H9 (cell line): ENCODE measurements at regions not wholly inside any gene's neighbourhood (a gene's known extent, or its start where the extent isn't known, plus 50 kb on each side); places are given as distances from the start of the nearest gene placed in this dataset.

ENCODE experiments used
- DNase-seq: peaks from one replicate; pipeline ENCODE4 v3.0.0-alpha.2; 2017
- H2AFZ ChIP-seq: one replicate; pipeline ENCODE4 v1.6.1; 2013; ENCODE audit warnings: mild to moderate bottlenecking, low read length, control low read depth, moderate library complexity
- H2AK5ac ChIP-seq: 2 replicates; pipeline ENCODE4 v1.6.1; 2013; ENCODE audit warnings: low read length, control low read depth, mixed read lengths; ENCODE audit not compliant: insufficient read length
- H2BK120ac ChIP-seq: one replicate; pipeline ENCODE4 v1.6.1; 2013; ENCODE audit warnings: low read depth, mild to moderate bottlenecking, low read length, control low read depth, inconsistent platforms; ENCODE audit not compliant: poor library complexity, severe bottlenecking
- H2BK12ac ChIP-seq: 2 replicates; pipeline ENCODE4 v1.6.1; 2013; ENCODE audit warnings: low read length, control low read depth, mixed read lengths, low read depth; ENCODE audit not compliant: insufficient read length
- H2BK15ac ChIP-seq: 2 replicates; pipeline ENCODE4 v1.6.1; 2013; ENCODE audit warnings: low read depth, low read length, control low read depth
- H2BK20ac ChIP-seq: one replicate; pipeline ENCODE4 v1.6.1; 2013; ENCODE audit warnings: low read depth, mild to moderate bottlenecking, low read length, control low read depth, inconsistent platforms; ENCODE audit not compliant: poor library complexity, severe bottlenecking
- H2BK5ac ChIP-seq: 2 replicates; pipeline ENCODE4 v1.6.1; 2013; ENCODE audit warnings: low read length, control low read depth, mixed read lengths; ENCODE audit not compliant: insufficient read length
- H3K14ac ChIP-seq: 2 replicates; pipeline ENCODE4 v1.6.1; 2013; ENCODE audit warnings: low read length, control low read depth; ENCODE audit not compliant: insufficient read depth
- H3K18ac ChIP-seq: 2 replicates; pipeline ENCODE4 v1.6.1; 2013; ENCODE audit warnings: low read depth, mild to moderate bottlenecking, mixed read lengths, low read length, control low read depth; ENCODE audit not compliant: insufficient read length
- H3K23ac ChIP-seq: 2 replicates; pipeline ENCODE4 v1.6.1; 2013; ENCODE audit warnings: low read length, control low read depth, mixed read lengths, low read depth; ENCODE audit not compliant: insufficient read length
- H3K23me2 ChIP-seq: 2 replicates; pipeline ENCODE4 v1.6.1; 2013; ENCODE audit warnings: low read depth, mild to moderate bottlenecking, mixed read lengths, low read length, control low read depth; ENCODE audit not compliant: insufficient read length, poor library complexity, severe bottlenecking
- H3K27ac ChIP-seq: 2 replicates; pipeline ENCODE4 v1.5.1; 2013; ENCODE audit warnings: low read length, control low read depth, mixed read lengths, low read depth; ENCODE audit not compliant: insufficient read length
- H3K27me3 ChIP-seq: 2 replicates; pipeline ENCODE4 v1.6.1; 2013; ENCODE audit warnings: low read length, control low read depth, inconsistent platforms; ENCODE audit not compliant: insufficient read depth
- H3K4ac ChIP-seq: 2 replicates; pipeline ENCODE4 v1.6.1; 2013; ENCODE audit warnings: low read depth, mild to moderate bottlenecking, control low read depth, inconsistent platforms, low read length, moderate library complexity
- H3K4me1 ChIP-seq: 2 replicates; pipeline ENCODE4 v1.6.1; 2013; ENCODE audit warnings: low read length, control low read depth, inconsistent platforms; ENCODE audit not compliant: insufficient read depth
- H3K4me2 ChIP-seq: 2 replicates; pipeline ENCODE4 v1.6.1; 2013; ENCODE audit warnings: low read length, control low read depth, mixed read lengths; ENCODE audit not compliant: insufficient read length, insufficient read depth
- H3K56ac ChIP-seq: 2 replicates; pipeline ENCODE4 v1.6.1; 2013; ENCODE audit warnings: low read depth, mild to moderate bottlenecking, mixed read lengths, low read length, control low read depth; ENCODE audit not compliant: insufficient read length
- H3K79me1 ChIP-seq: 2 replicates; pipeline ENCODE4 v1.6.1; 2013; ENCODE audit warnings: low read depth, mild to moderate bottlenecking, moderate library complexity, low read length, control low read depth, inconsistent platforms; ENCODE audit not compliant: insufficient read depth, poor library complexity, severe bottlenecking
- H3K79me2 ChIP-seq: 2 replicates; pipeline ENCODE4 v1.6.1; 2013; ENCODE audit warnings: low read length, control low read depth, inconsistent platforms; ENCODE audit not compliant: insufficient read depth
- H3K9ac ChIP-seq: 2 replicates; pipeline ENCODE4 v1.6.1; 2013; ENCODE audit warnings: low read length, control low read depth, mixed read lengths; ENCODE audit not compliant: insufficient read length; ENCODE audit errors: extremely low read depth
- H3K9me3 ChIP-seq: one replicate; pipeline ENCODE4 v1.6.1; 2013; ENCODE audit warnings: low read depth, low read length, inconsistent platforms; ENCODE audit not compliant: control insufficient read depth
- H3T11ph ChIP-seq: one replicate; pipeline ENCODE4 v1.6.1; 2013; ENCODE audit warnings: mild to moderate bottlenecking, low read length, control low read depth, inconsistent platforms
- H4K20me1 ChIP-seq: one replicate; pipeline ENCODE4 v1.6.1; 2013; ENCODE audit not compliant: control insufficient read depth, insufficient read length, insufficient read depth
- H4K5ac ChIP-seq: 2 replicates; pipeline ENCODE4 v1.6.1; 2013; ENCODE audit warnings: low read depth, mild to moderate bottlenecking, mixed read lengths, low read length, control low read depth; ENCODE audit not compliant: insufficient read length
- H4K8ac ChIP-seq: replicated peaks from 2 replicates; pipeline ENCODE4 v1.6.1; 2013; ENCODE audit warnings: low read length, control low read depth, mixed read lengths, low read depth; ENCODE audit not compliant: insufficient read length
- H4K91ac ChIP-seq: 2 replicates; pipeline ENCODE4 v1.6.1; 2013; ENCODE audit warnings: low read depth, mild to moderate bottlenecking, moderate library complexity, mixed read lengths, low read length, control low read depth; ENCODE audit not compliant: insufficient read length
- H3K27ac Mint-ChIP-seq, 3 experiments: 2 replicates in 2 of 3; 3 replicates in 1 of 3; pipeline ENCODE4 v1.8.0; 2020 to 2021; ENCODE audit warnings: mixed read lengths in 3 of 3, mild to moderate bottlenecking in 1 of 3, moderate library complexity in 1 of 3
- H3K27me3 Mint-ChIP-seq: 2 replicates; pipeline ENCODE4 v1.8.0; 2021; ENCODE audit warnings: low read depth, mild to moderate bottlenecking, moderate library complexity, mixed read lengths
- H3K36me3 Mint-ChIP-seq, 3 experiments: 2 replicates in 2 of 3; 3 replicates in 1 of 3; pipeline ENCODE4 v1.8.0; 2020 to 2021; ENCODE audit warnings: low read depth in 3 of 3, mixed read lengths in 3 of 3; ENCODE audit not compliant: insufficient read depth in 1 of 3
- H3K4me1 Mint-ChIP-seq, 2 experiments: 2 replicates each; pipeline ENCODE4 v1.8.0; 2020; ENCODE audit warnings: mixed read lengths in 2 of 2
- H3K4me3 Mint-ChIP-seq, 2 experiments: 2 replicates in 1 of 2; 3 replicates in 1 of 2; pipeline ENCODE4 v1.8.0; 2020 to 2021; ENCODE audit warnings: mild to moderate bottlenecking in 2 of 2, mixed read lengths in 2 of 2, moderate library complexity in 1 of 2
- H3K9me3 Mint-ChIP-seq, 2 experiments: 2 replicates in 1 of 2; 3 replicates in 1 of 2; pipeline ENCODE4 v1.8.0; 2020; ENCODE audit warnings: mild to moderate bottlenecking in 2 of 2, mixed read lengths in 2 of 2, moderate library complexity in 1 of 2
- WGBS: extraction: QIAGEN DNeasy Blood & Tissue Kit; methylation state at CpG from one replicate; pipeline ENCODE4 v1.1.7; 2013; ENCODE audit warnings: missing lambda C conversion rate, low lambda C conversion rate, mixed read lengths; ENCODE audit not compliant: insufficient read length; ENCODE audit errors: extremely low coverage; 5-methylcytosine and 5-hydroxymethylcytosine counted together
- TF ChIP-seq, protein P1 (sequence below): fragments of 200-600 bp; sonication (generic); conservative IDR thresholded peaks from 3 replicates; pipeline ENCODE4 v1.8.0; 2021; ENCODE audit warnings: antibody characterized with exemption, mild to moderate bottlenecking

DNA sequence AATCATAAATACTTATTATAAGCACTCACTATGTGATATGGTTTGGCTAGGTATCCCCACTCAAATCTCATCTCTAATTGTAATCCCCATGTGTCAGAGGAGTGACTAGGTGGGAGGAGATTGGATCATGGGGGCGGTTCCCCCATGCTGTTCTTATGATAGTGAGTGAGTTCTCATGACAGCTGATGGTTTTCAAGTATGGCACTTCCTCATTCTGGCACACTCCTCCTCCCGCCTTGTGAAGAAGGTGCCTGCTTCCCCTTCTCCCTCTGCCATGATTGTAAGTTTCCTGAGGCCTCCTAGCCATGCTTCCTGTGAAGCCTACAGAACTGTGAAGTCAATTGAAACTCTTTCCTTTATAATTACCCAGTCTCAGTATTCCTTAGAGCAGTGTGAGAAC lies 53.3 kb upstream of the CHMP2B start:
- no peaks in the 10 kb centered on the region for H3K36me3 Mint-ChIP-seq
- no peak overlapping the region for H3K9ac ChIP-seq
- H3K4me2 ChIP-seq = no peak overlapping the region
- H3K4ac ChIP-seq = no peak overlapping the region
- H3K27ac ChIP-seq = no peak overlapping the region
- no peak overlapping the region for H4K8ac ChIP-seq
- H3K9me3 Mint-ChIP-seq = no peaks in the 10 kb centered on the region
- no peak overlapping the region for H3K23ac ChIP-seq
- H3K23me2 ChIP-seq = no peaks in the 10 kb centered on the region
- no peak overlapping the region for H2BK15ac ChIP-seq
- no peak overlapping the region for H2BK12ac ChIP-seq
- H3K4me3 Mint-ChIP-seq = no peak overlapping the region
- peak overlapping the region in 1 of 3 experiments; percentile 51; a peak in 1 of 7 replicates for H3K27ac Mint-ChIP-seq
- DNase-seq = no peak
- H3K27me3 ChIP-seq = no peaks in the 10 kb centered on the region
- H3K9me3 ChIP-seq = no peaks in the 10 kb centered on the region
- no peak overlapping the region for H3K56ac ChIP-seq
- no peaks in the 10 kb centered on the region for H3K79me1 ChIP-seq
- H3K18ac ChIP-seq = no peak overlapping the region
- TF ChIP-seq, protein P1, sequence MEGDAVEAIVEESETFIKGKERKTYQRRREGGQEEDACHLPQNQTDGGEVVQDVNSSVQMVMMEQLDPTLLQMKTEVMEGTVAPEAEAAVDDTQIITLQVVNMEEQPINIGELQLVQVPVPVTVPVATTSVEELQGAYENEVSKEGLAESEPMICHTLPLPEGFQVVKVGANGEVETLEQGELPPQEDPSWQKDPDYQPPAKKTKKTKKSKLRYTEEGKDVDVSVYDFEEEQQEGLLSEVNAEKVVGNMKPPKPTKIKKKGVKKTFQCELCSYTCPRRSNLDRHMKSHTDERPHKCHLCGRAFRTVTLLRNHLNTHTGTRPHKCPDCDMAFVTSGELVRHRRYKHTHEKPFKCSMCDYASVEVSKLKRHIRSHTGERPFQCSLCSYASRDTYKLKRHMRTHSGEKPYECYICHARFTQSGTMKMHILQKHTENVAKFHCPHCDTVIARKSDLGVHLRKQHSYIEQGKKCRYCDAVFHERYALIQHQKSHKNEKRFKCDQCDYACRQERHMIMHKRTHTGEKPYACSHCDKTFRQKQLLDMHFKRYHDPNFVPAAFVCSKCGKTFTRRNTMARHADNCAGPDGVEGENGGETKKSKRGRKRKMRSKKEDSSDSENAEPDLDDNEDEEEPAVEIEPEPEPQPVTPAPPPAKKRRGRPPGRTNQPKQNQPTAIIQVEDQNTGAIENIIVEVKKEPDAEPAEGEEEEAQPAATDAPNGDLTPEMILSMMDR = no peak
- no peak overlapping the region for H4K5ac ChIP-seq
- H3K79me2 ChIP-seq = no peaks in the 10 kb centered on the region
- no peaks in the 10 kb centered on the region for H3K4me1 ChIP-seq
- no peak overlapping the region for H3K14ac ChIP-seq
- no peak overlapping the region for H4K91ac ChIP-seq
- no CpG with 5 or more reads among the region's 2 CpGs for WGBS
- no peak overlapping the region for H2BK20ac ChIP-seq
- no peaks in the 10 kb centered on the region for H4K20me1 ChIP-seq
- no peak overlapping the region for H2BK5ac ChIP-seq
- no peak overlapping the region for H2AFZ ChIP-seq
- no peak overlapping the region for H3T11ph ChIP-seq
- H3K4me1 Mint-ChIP-seq = no peaks in the 10 kb centered on the region
- no peak overlapping the region for H2BK120ac ChIP-seq
- no peak overlapping the region for H2AK5ac ChIP-seq
- H3K27me3 Mint-ChIP-seq = no peaks in the 10 kb centered on the region
